Upper lobe of left lung (tissue), 6 donors: ENCODE measurements at regions not wholly inside any gene's neighbourhood (a gene's known extent, or its start where the extent isn't known, plus 50 kb on each side); places are given as distances from the start of the nearest gene placed in this dataset.

Source experiments
- ATAC-seq, 2 donors: fragments of 200-7000 bp; cut with Tn5 transposase; one replicate each; pipeline ENCODE4 v1.9.1; 2022; ENCODE audit warnings: mild to moderate bottlenecking in 2 of 2, moderate library complexity in 2 of 2; ENCODE audit not compliant: low FRiP score in 2 of 2
- DNase-seq, 2 donors: peaks; one replicate each; pipeline ENCODE4 v3.0.0-alpha.2; 2019 to 2020
- H3K27ac ChIP-seq, 4 donors: fragments of 200-600 bp; sonication (generic); one replicate each; pipeline ENCODE4 v1.5.1; 2016 to 2019
- H3K27me3 ChIP-seq, 4 donors: fragments of 200-600 bp; sonication (generic); one replicate each; pipeline ENCODE4 v1.5.1; 2017 to 2019
- H3K36me3 ChIP-seq, 4 donors: fragments of 200-600 bp; sonication (generic); one replicate each; pipeline ENCODE4 v1.5.1; 2016 to 2019
- H3K4me1 ChIP-seq, 4 donors: fragments of 200-600 bp; sonication (generic); one replicate each; pipeline ENCODE4 v1.5.1; 2018 to 2019
- H3K4me3 ChIP-seq, 4 donors: fragments of 200-600 bp; sonication (generic); one replicate each; pipeline ENCODE4 v1.5.1; 2017 to 2019; ENCODE audit warnings: mild to moderate bottlenecking in 2 of 4, moderate library complexity in 1 of 4
- H3K9me3 ChIP-seq, 4 donors: fragments of 200-600 bp; sonication (generic); one replicate each; pipeline ENCODE4 v1.5.1; 2018 to 2019
- CTCF ChIP-seq, 6 experiments: fragments of 450-650 bp in 4 of 6; fragments of 200-600 bp in 2 of 6; sonication (generic) in 2 of 6; IDR thresholded peaks; one replicate each; pipeline ENCODE4 v1.5.1; 2016 to 2019; ENCODE audit warnings: antibody characterized with exemption in 6 of 6
- EP300 ChIP-seq, 4 donors: sonication (generic); formaldehyde crosslinking; IDR thresholded peaks; one replicate each; pipeline ENCODE4 v1.5.1; 2017; ENCODE audit warnings: antibody characterized with exemption in 4 of 4, control low read depth in 2 of 4
- POLR2A ChIP-seq, 4 donors: fragments of 450-650 bp; IDR thresholded peaks; one replicate each; pipeline ENCODE4 v1.5.1; 2016 to 2017; ENCODE audit warnings: antibody characterized with exemption in 4 of 4, mild to moderate bottlenecking in 2 of 4
- POLR2AphosphoS5 ChIP-seq, 2 donors: sonication (generic); formaldehyde crosslinking; IDR thresholded peaks; one replicate each; pipeline ENCODE4 v1.5.1; 2017; ENCODE audit warnings: antibody characterized with exemption in 2 of 2
- WGBS, 2 donors: methylation state at CpG; one replicate each; pipeline ENCODE4 v1.1.5; 2017 to 2018; 5-methylcytosine and 5-hydroxymethylcytosine counted together
- donor health status: DM: no; HTN: no; CAD: no; lungs with moderate emphysema.
- donor health status: DM: no; HTN: yes; CAD: no; lungs with severe emphysema.

DNA sequence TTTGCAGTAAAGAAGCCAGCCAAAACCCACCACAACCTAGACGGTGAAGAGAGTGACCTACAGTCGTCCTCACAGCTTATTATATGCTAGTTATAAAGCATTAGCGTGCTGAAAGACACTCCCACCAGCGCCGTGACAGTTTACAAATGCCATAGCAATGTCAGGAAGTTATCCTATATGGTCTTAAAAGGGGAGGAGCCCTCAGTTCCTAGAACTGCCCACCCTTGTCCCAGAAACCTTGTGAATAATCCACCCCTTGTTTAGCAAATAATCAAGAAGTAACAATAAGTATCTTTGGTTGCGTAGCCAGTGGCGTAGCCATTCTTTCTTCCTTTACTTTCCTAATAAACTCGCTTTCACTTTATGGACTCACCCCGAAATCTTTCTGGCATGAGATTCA lies 227.9 kb upstream of the ARGLU1 start:
- DNase-seq, result no peak
- peak overlapping the region in 3 of 4 donors; percentile 11 to 23 (median 15) for H3K4me3 ChIP-seq
- 61 to 64% methylated on average over 9 of the region's 9 CpGs for WGBS, 2 donors

DNA sequence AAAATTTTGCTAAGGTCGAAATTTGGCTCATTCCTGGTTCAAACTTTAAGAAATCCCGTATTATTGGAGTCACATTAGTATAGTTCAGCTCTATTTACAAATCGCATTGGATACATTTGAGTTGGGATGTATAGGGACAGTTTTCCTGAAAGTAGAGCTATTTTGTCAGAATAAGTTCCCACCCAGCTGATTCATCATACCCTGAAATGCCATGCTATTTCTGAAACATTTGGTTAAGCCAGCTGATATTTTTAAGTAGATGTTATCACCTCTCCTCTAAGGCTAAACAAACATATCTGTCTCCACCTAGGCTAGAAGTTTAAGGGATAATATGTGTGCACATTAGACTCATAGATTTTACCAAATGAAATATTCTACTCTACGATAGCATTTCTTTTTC lies 226.2 kb upstream of the ARGLU1 start:
- WGBS, 2 donors, result 59 to 68% methylated on average over 4 of the region's 4 CpGs
- no peaks in the 10 kb centered on the region for H3K27me3 ChIP-seq
- no peaks in the 10 kb centered on the region for H3K36me3 ChIP-seq
- H3K4me1 ChIP-seq, result no peaks in the 10 kb centered on the region
- no peak overlapping the region for H3K4me3 ChIP-seq
- ATAC-seq, result no peak
- H3K27ac ChIP-seq, result no peak overlapping the region
- H3K9me3 ChIP-seq, result no peaks in the 10 kb centered on the region
- DNase-seq, result no peak
- TF ChIP-seq POLR2AphosphoS5 (IDR thresholded peaks at IDR 0.05), result no peak
- no peak for TF ChIP-seq POLR2A (IDR thresholded peaks at IDR 0.05)
- TF ChIP-seq CTCF (IDR thresholded peaks at IDR 0.05), result no peak
- TF ChIP-seq EP300 (IDR thresholded peaks at IDR 0.05), result no peak

More for the DNA sequence above, 227.9 kb upstream of the ARGLU1 start:
- TF ChIP-seq POLR2AphosphoS5 (IDR thresholded peaks at IDR 0.05) (no peak), EP300 (IDR thresholded peaks at IDR 0.05) (no peak), CTCF (IDR thresholded peaks at IDR 0.05) (no peak), POLR2A (IDR thresholded peaks at IDR 0.05) (no peak)
- H3K4me1 ChIP-seq, result no peaks in the 10 kb centered on the region
- H3K27ac ChIP-seq, result peak overlapping the region in 1 of 4 donors; percentile 7
- no peak for ATAC-seq
- no peaks in the 10 kb centered on the region for H3K36me3 ChIP-seq
- H3K27me3 ChIP-seq, result no peaks in the 10 kb centered on the region
- H3K9me3 ChIP-seq, result no peaks in the 10 kb centered on the region

DNA sequence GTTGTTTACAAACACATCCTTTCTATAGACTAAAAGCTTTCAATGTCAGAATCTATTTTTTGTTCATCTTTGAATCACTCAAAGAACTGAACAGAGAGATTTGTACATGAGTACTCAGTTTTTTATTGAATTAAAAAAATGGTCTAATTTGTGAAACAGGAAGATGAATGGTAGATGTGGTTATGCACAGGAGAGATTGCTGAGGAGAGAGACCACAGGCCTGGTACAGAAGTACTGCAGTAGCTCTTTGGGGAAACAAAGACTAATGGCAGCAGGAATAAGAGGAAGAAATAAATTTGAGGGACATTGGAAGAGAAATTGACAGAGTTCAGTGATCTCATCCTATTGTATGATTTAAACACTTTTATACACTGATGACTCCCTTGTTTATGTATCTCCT lies 222.0 kb upstream of the ARGLU1 start:
- no peak for ATAC-seq
- Histone ChIP-seq H3K27me3 (no peaks in the 10 kb centered on the region), H3K4me3 (no peak overlapping the region), H3K4me1 (peaks cover 0 to 5% (median 0%) of the 10 kb centered on the region in 4 donors), H3K9me3 (no peaks in the 10 kb centered on the region), H3K36me3 (no peaks in the 10 kb centered on the region), H3K27ac (no peak overlapping the region)
- TF ChIP-seq POLR2AphosphoS5 (IDR thresholded peaks at IDR 0.05), result no peak
- no peak for TF ChIP-seq POLR2A (IDR thresholded peaks at IDR 0.05)
- TF ChIP-seq CTCF (IDR thresholded peaks at IDR 0.05), result no peak
- TF ChIP-seq EP300 (IDR thresholded peaks at IDR 0.05), result no peak
- DNase-seq, result no peak

GRCh38 chr13:106786006-106786563 lies 218.1 kb upstream of the ARGLU1 start:
- Histone ChIP-seq H3K36me3 (no peaks in the 10 kb centered on the region), H3K27me3 (no peaks in the 10 kb centered on the region), H3K9me3 (no peaks in the 10 kb centered on the region), H3K27ac (no peak overlapping the region), H3K4me3 (no peak overlapping the region), H3K4me1 (peaks cover 0 to 5% (median 0%) of the 10 kb centered on the region in 4 donors)
- WGBS, 2 donors, result 27 to 31% methylated on average over 5 of the region's 5 CpGs
- ATAC-seq (no peak), DNase-seq (no peak)
- no peak for TF ChIP-seq POLR2A (IDR thresholded peaks at IDR 0.05)
- no peak for TF ChIP-seq EP300 (IDR thresholded peaks at IDR 0.05)
- TF ChIP-seq CTCF (IDR thresholded peaks at IDR 0.05), result no peak
- no peak for TF ChIP-seq POLR2AphosphoS5 (IDR thresholded peaks at IDR 0.05)

- H3K27ac ChIP-seq, result no peak overlapping the region
- no peak for TF ChIP-seq POLR2AphosphoS5 (IDR thresholded peaks at IDR 0.05)
- TF ChIP-seq CTCF (IDR thresholded peaks at IDR 0.05), result no peak
- H3K27me3 ChIP-seq, result no peaks in the 10 kb centered on the region
- no peak for DNase-seq
- WGBS, 2 donors, result 100% methylated on average over 1 of the region's 1 CpG
- ATAC-seq, result no peak
- no peaks in the 10 kb centered on the region for H3K36me3 ChIP-seq
- no peaks in the 10 kb centered on the region for H3K4me1 ChIP-seq
- no peaks in the 10 kb centered on the region for H3K9me3 ChIP-seq
- no peak overlapping the region for H3K4me3 ChIP-seq
These were observed 206.7 kb upstream of the ARGLU1 start for GRCh38 chr13:106774621-106775020.
